ENCODE measurements at regions not wholly inside any gene's neighbourhood (a gene's known extent, or its start where the extent isn't known, plus 50 kb on each side); places are given as distances from the start of the nearest gene placed in this dataset.

- no peak for DNase-seq (ENCODE audit: low spot score)
Measured at GRCh38 chrX:106510713-106511403, 100.9 kb upstream of the RADX start.

Measured in kidney capillary endothelial cell (primary cell).